ENCODE measurements at regions not wholly inside any gene's neighbourhood (a gene's known extent, or its start where the extent isn't known, plus 50 kb on each side); places are given as distances from the start of the nearest gene placed in this dataset.
A peak's percentile ranks its signal among the peaks of the same experiment; 100 is the strongest.
"Not testable (repeated sequence)": the region's sequence is repeated elsewhere in the genome, so short reads cannot be mapped to it uniquely, and the experiment has no call there.

DNA sequence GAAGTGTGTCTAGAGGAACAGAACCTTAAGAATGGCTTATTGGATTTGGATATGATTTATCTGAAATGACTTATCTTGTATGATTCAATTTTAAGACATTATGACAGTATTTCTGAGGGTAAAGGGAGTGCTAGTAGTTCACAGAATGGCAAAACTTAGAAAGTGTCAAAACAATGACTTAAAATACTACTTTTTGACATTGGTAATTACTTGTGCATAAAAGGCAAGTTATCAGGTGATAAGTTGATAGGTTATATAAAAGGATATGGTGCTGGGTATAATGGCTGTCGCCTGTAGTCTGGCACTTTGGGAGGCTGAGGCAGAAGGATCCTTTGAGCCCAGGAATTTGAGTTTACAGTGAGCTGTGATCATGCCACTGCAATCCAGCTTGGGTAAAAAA is 494.4 kb downstream of the CDH9 start:
- DNase-seq, result no peak

- DNase-seq, result no peak
Measured at GRCh38 chr5:26538226-26538625, 500.2 kb downstream of the CDH9 start.

- no peak for DNase-seq
Measured at GRCh38 chr5:26535215-26535614, 503.2 kb downstream of the CDH9 start.

DNA sequence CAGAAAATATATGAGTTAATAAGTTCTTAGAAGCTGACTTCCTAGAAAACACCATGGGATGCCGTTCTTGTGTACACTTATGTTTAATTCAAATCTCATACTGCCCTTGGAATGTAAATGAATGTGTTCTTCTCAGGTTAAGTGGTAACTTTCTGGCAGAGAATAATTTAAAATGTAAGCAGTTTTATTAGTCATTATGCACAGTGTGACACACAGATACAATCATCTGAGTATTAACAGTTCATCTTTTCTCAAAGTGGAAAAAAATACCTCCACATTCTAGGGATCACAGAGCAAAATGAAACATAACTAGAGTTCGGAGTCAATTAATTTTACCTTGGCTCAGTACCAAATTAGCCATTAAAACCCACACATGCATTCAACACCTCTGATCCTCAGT is 508.1 kb downstream of the CDH9 start:
- no peak for DNase-seq

DNA sequence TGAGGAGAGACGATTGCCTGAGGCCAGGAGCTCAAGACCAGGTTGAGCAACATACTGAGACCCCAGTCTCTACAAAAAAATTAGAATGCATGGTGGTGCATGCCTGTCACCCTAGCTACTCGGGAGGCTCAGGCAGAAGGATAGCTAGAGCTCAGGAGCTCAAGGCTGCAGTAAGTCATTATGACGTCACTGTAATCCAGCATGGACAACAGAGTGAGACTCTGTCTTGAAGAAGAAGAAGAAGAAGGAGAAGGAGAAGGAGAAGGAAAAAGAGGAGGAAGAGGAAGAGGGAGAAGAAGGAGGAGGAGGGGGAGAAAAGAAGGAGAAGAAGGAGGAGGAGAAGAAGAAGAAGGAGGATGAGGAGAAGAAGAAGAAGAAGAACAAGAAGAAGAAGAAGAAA is 519.1 kb downstream of the CDH9 start:
- no peak for DNase-seq

DNA sequence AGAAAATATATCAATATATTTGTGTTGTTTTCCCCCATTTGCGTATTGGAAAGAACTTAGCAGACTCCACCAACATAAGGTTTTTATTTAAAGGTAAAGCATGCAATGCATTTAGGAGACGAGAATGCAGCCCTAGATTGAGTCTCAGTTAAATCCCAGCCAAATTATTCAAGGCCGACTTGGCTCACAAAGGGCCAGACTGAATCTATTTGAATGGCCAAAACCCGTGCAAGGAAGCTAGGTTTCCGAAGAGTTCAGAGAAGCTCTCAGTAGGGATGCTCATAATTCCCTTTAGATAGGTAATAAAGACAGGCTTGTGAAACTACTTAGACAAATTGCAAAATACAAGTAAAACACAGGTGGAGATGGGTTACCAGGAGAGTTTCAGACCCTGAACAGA is 520.3 kb downstream of the CDH9 start:
- peak in 2 of 3 donors; percentile 6 to 26 for DNase-seq

DNA sequence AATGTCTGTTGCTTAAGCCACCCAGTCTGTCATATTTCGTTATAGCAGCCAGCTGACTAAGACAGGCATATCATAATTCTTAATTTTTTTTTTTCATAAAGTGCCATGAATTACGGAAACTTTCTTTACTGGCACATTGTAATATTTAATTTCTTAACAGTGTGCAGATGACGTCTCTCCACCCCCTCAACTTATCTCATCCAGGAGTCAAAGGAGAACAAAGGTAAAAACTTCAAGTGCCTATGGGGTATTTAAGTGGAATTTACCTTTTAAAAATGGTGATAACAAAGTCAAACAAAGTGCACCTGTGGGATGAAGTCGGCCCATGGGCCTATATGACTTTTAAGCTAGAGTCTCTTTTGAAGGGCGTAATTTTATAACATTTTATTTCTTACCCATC is 539.4 kb downstream of the CDH9 start:
- DNase-seq, result no peak

GRCh38 chr5:26495437-26495836 is 542.9 kb downstream of the CDH9 start:
- DNase-seq, result no peak

GRCh38 chr5:26492906-26493459 is 545.4 kb downstream of the CDH9 start:
- DNase-seq, result no peak

DNA sequence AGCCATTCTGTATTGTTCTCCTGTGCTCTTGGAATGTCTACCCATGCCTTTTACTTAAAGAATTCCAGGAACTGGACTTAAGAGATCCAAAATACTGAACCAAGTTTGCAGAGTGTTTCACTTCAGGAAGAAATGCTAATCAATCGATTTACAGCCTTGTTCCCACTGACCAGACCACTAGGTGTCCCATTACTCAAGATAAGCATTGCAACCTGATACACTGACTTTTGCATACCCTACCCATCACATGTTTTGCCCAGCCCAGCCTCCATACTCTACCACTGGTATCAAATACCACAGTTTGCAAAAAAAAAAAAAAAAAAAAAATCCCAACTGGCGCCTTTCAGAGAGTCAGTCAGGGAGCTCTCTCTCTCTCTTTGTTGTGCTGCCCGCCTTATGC is 550.8 kb downstream of the CDH9 start:
- no peak for DNase-seq

GRCh38 chr5:26486631-26487030 is 551.8 kb downstream of the CDH9 start:
- DNase-seq, result no peak

GRCh38 chr5:26485146-26485860 is 553.1 kb downstream of the CDH9 start:
- DNase-seq, result not testable (repeated sequence)

DNA sequence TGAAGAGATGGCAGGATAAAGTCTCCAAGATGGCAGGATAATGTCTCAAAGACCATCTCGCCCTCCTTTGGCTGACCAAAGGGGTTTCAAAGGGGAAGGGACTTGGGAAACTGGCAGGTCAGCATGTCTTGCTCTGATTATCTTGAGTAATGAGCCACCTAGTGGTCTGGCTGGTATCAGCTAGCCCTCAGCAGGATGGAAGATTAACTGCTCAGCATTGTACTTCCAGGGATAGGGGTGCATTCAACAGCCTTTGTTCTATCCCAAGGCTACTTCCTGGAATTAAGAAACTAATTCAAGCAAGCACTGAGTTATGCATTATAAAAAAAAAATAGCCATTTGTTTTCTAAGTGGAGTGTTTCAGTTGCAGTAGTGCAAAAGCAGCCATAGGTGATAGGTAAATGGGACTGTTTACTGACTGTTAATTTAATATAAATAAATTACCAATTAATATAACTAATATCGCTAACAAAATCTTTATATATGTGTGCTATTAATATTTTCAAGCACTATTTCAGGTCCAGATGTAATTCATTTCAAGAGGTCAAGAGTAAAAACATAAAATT is 555.5 kb downstream of the CDH9 start:
- DNase-seq, result peak in 2 of 3 donors; percentile 39 to 61

- DNase-seq, result peak; percentile 0 to 11 (median 10)
Measured at GRCh38 chr5:26482076-26482809, 556.1 kb downstream of the CDH9 start.

DNA sequence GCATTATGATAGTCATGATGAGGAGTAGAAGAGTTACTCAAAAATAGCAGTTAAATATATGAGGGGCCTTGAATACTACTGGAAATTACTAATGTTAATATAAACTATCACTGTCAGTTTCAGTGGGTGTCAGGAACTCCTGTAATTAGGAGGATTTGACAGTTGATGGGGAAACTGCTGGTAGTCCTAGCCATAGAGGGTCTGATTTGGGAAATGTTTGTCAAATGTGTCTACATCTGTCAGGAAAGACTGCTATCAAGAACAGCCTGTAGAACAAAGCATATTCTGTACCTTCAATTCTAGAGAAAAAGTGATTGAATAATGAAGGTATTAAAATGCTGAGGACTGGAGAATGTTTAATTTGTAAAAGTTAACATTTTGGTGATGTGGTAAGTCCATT is 567.9 kb downstream of the CDH9 start:
- no peak for DNase-seq

- DNase-seq, result no peak
Measured at GRCh38 chr5:26439121-26439520, 599.3 kb downstream of the CDH9 start.

- no peak for DNase-seq
Measured at GRCh38 chr5:26434688-26435087, 603.7 kb downstream of the CDH9 start.

DNA sequence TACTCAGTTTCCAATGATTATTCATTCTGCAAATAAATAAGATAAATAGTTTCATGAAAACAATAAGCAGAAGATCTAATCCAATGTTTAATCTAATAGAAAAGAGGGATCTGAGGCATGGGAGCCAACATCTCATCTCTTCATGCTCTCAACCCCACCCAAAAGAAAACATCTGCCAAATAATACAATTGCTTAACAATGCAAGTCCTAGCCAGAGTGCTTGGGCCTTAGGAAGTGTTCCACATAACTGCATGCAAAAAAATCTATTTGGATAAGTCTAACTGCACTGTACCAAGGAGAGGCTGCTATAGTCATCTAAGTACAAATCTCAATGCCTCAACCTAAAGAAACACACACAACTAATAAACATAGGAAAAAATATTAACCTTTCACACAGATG is 606.0 kb downstream of the CDH9 start:
- DNase-seq, result peak; percentile 21 to 71 (median 39)

DNA sequence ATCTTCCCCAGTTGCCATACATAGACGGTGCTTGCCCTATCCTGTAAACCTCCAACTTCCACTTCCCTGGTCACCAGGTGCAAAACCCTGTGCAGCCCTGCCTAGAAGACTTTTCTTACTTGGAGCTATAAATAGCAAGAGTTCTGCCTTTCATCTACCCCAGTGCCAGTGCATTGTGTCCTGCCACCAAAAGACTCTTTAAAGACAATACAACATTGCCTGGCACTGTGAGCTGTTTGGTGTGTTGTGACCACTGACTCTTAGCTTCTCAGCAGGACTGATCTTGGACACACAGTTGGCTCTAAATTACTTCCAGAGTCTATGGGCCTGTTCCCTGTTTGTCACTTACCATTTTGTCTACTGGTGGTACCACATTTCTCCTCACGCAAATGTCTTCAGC is 608.1 kb downstream of the CDH9 start:
- no peak for DNase-seq

GRCh38 chr5:26427281-26427680 is 611.1 kb downstream of the CDH9 start:
- no peak for DNase-seq

DNA sequence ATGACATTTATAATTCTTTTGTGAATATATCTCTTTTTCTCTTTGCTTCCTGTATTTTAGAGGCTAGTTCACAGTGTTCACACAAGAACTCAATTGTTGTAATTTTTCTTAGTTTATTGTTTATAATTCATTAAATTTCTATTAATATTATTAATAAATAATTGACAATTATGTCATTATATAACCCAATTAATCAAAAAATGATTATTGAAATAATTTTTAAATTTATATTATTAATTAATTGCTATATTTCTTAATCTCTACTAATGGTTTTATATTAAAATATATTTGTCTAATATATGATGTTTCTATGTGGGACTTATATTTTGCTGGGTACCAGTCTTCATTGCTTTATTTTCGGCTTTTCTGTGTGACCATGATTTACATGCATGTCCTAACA is 618.4 kb downstream of the CDH9 start:
- no peak for DNase-seq

DNA sequence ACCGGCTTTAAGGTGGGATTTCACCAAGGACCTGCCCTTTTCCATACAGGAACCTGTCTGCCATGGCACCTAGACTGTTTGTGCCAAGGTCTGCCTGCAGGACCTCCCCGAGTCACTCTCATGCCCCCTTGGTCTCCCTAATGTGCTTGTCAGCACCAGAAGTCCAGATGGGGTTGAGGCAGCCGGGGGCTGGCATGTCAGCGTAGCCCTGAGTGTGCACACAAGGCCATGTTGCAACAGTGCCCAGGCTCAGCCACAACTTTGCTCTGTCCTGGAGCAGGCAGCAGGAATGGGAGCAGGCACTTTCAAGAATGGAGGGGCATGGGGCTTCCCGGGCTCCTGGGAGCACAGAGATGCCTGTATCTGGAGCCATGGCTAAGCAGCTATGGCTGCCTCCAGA is 621.5 kb downstream of the CDH9 start:
- DNase-seq, result no peak
